ENCODE measurements at regions not wholly inside any gene's neighbourhood (a gene's known extent, or its start where the extent isn't known, plus 50 kb on each side); places are given as distances from the start of the nearest gene placed in this dataset.

GRCh38 chr3:110390372-110390771 lies 681.2 kb upstream of the NECTIN3 start:
- TF ChIP-seq TAF1 (IDR thresholded peaks at IDR 0.05; ENCODE audit: low read depth), result no peak
- no peak for TF ChIP-seq RAD21 (IDR thresholded peaks at IDR 0.05; ENCODE audit: low read depth)

Measured in Ishikawa (cell line).